T-helper 1 cell treated with Interleukin-12 subunit alpha and Interleukin-12 subunit beta and Interleukin-4 antibody, amounts not matched to agents 30 μg/mL and 1 μg/mL, for 36 hours (primary cell): ENCODE measurements at regions not wholly inside any gene's neighbourhood (a gene's known extent, or its start where the extent isn't known, plus 50 kb on each side); places are given as distances from the start of the nearest gene placed in this dataset.

Experiments
- H3K27ac Mint-ChIP-seq: one replicate; pipeline ENCODE4 v1.8.0; 2021; ENCODE audit warnings: mild to moderate bottlenecking, mixed read lengths
- H3K27me3 Mint-ChIP-seq: one replicate; pipeline ENCODE4 v1.8.0; 2021; ENCODE audit warnings: low read depth, mixed read lengths
- H3K36me3 Mint-ChIP-seq: one replicate; pipeline ENCODE4 v1.8.0; 2021; ENCODE audit warnings: low read depth, mixed read lengths
- H3K4me1 Mint-ChIP-seq: one replicate; pipeline ENCODE4 v1.8.0; 2021; ENCODE audit warnings: low read depth, mixed read lengths
- H3K4me3 Mint-ChIP-seq: one replicate; pipeline ENCODE4 v1.8.0; 2021; ENCODE audit warnings: mild to moderate bottlenecking, moderate library complexity, mixed read lengths
- H3K9me3 Mint-ChIP-seq: one replicate; pipeline ENCODE4 v1.8.0; 2021; ENCODE audit warnings: mixed read lengths

DNA sequence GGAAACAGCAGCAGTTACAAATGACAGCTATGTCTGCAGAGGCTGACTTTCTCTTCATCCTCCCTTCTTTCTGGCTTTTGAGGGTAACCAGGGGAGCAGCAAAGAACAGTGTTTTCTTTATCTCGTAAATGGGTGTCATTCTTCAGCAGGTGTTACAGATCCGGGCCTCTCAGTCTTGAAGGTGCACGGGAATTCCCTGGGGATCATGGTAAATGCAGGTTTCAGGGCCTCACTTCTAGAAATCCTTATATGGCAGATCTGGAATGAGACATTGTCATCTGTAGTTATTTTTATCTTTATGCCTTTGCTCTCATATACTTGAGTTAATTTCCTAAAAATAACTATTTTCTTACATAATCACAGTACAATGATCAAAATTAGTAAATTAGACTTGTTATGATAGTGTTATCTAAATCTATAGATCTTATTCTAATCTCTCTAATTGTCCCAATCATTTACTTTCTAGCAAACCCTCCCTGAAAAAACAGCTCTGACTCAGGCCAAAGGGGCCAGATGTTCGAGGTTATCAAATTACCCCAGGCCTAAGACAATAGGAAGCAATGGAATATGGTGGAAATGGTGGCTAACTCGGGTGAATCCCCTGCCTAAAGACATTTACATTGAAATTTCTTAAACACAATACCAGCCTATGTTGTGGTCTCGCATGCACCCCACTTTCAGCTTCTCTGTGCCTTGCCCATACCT, 145.0 kb downstream of the CAND1 start:
- Mint-ChIP-seq H3K36me3 (no peaks in the 10 kb centered on the region), H3K4me3 (no peak overlapping the region), H3K4me1 (no peaks in the 10 kb centered on the region), H3K9me3 (no peaks in the 10 kb centered on the region), H3K27me3 (no peaks in the 10 kb centered on the region), H3K27ac (no peak overlapping the region)

- no peak overlapping the region for H3K4me3 Mint-ChIP-seq
- H3K4me1 Mint-ChIP-seq, result no peaks in the 10 kb centered on the region
- no peaks in the 10 kb centered on the region for H3K9me3 Mint-ChIP-seq
- no peaks in the 10 kb centered on the region for H3K36me3 Mint-ChIP-seq
- no peaks in the 10 kb centered on the region for H3K27me3 Mint-ChIP-seq
- no peak overlapping the region for H3K27ac Mint-ChIP-seq
Measured at GRCh38 chr12:67415473-67415872, 146.3 kb downstream of the CAND1 start.

GRCh38 chr12:67419810-67420209, 150.7 kb downstream of the CAND1 start:
- H3K27me3 Mint-ChIP-seq, result peaks cover 11% of the 10 kb centered on the region

GRCh38 chr12:67420506-67420905, 151.3 kb downstream of the CAND1 start:
- Mint-ChIP-seq H3K27me3 (peaks cover 11% of the 10 kb centered on the region), H3K4me1 (no peaks in the 10 kb centered on the region), H3K9me3 (no peaks in the 10 kb centered on the region), H3K36me3 (no peaks in the 10 kb centered on the region), H3K4me3 (no peak overlapping the region), H3K27ac (no peak overlapping the region)

More at GRCh38 chr12:67419810-67420209, 150.7 kb downstream of the CAND1 start:
- Mint-ChIP-seq H3K36me3 (no peaks in the 10 kb centered on the region), H3K4me3 (no peak overlapping the region), H3K27ac (no peak overlapping the region), H3K9me3 (no peaks in the 10 kb centered on the region), H3K4me1 (no peaks in the 10 kb centered on the region)

GRCh38 chr12:67422081-67422480, 152.9 kb downstream of the CAND1 start:
- Mint-ChIP-seq H3K9me3 (no peaks in the 10 kb centered on the region), H3K36me3 (no peaks in the 10 kb centered on the region)

GRCh38 chr12:67424784-67425183, 155.6 kb downstream of the CAND1 start:
- no peaks in the 10 kb centered on the region for H3K9me3 Mint-ChIP-seq
- peaks cover 14% of the 10 kb centered on the region for H3K27me3 Mint-ChIP-seq
- no peaks in the 10 kb centered on the region for H3K4me1 Mint-ChIP-seq
- no peak overlapping the region for H3K4me3 Mint-ChIP-seq
- H3K36me3 Mint-ChIP-seq, result no peaks in the 10 kb centered on the region
- H3K27ac Mint-ChIP-seq, result no peak overlapping the region

More at GRCh38 chr12:67422081-67422480, 152.9 kb downstream of the CAND1 start:
- H3K27ac Mint-ChIP-seq, result no peak overlapping the region
- no peak overlapping the region for H3K4me3 Mint-ChIP-seq
- H3K4me1 Mint-ChIP-seq, result no peaks in the 10 kb centered on the region
- H3K27me3 Mint-ChIP-seq, result peaks cover 11% of the 10 kb centered on the region

- Mint-ChIP-seq H3K36me3 (no peaks in the 10 kb centered on the region), H3K27ac (no peak overlapping the region), H3K4me3 (no peak overlapping the region), H3K4me1 (no peaks in the 10 kb centered on the region), H3K9me3 (no peaks in the 10 kb centered on the region), H3K27me3 (peaks cover 14% of the 10 kb centered on the region)
Measured at GRCh38 chr12:67425394-67425793, 156.2 kb downstream of the CAND1 start.

DNA sequence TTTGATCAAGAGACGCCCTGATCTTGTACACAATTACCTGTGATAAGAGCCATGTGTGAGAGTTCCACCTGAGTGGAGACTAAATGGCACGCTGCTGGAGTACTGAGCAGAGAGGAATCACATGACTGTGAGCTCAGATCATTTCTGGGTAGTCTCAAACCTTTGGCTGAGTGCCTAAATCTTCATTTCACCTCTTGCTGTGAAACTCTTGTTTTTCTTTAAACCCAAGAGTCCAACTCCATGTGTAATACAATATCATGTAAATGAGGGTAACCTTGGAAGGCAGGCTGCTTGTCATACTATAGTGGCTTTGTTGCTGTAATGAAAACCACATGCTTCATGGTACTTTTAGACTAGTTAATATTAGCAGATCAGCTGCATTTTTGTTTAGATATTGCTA, 156.9 kb downstream of the CAND1 start:
- Mint-ChIP-seq H3K27ac (no peak overlapping the region), H3K4me3 (no peak overlapping the region), H3K27me3 (peaks cover 14% of the 10 kb centered on the region), H3K9me3 (no peaks in the 10 kb centered on the region), H3K4me1 (no peaks in the 10 kb centered on the region), H3K36me3 (no peaks in the 10 kb centered on the region)

- H3K4me1 Mint-ChIP-seq, result no peaks in the 10 kb centered on the region
- peaks cover 14% of the 10 kb centered on the region for H3K27me3 Mint-ChIP-seq
- H3K9me3 Mint-ChIP-seq, result no peaks in the 10 kb centered on the region
- no peaks in the 10 kb centered on the region for H3K36me3 Mint-ChIP-seq
- no peak overlapping the region for H3K27ac Mint-ChIP-seq
- no peak overlapping the region for H3K4me3 Mint-ChIP-seq
Measured at GRCh38 chr12:67427336-67427735, 158.2 kb downstream of the CAND1 start.

DNA sequence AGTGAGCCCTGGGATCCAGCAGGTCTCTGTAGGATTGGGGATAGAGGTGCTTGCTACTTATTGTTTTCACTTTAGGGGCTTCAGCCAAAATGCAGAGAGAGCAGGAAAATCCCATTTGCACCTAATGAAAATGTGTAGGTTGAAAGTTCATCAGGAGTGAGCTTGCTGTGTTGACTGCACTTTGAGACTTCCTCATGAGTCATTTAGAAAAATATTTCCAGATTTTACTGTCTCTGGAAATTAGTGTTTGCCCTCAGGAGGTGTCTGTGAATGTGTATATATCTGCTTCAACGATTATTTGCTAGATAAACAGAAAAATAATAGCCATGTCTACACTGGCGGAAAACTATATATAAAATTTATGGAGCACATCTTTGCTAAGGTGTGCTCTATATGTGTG, 159.3 kb downstream of the CAND1 start:
- Mint-ChIP-seq H3K9me3 (no peaks in the 10 kb centered on the region), H3K27ac (no peak overlapping the region), H3K4me3 (no peak overlapping the region), H3K4me1 (no peaks in the 10 kb centered on the region), H3K27me3 (peaks cover 10% of the 10 kb centered on the region), H3K36me3 (no peaks in the 10 kb centered on the region)

GRCh38 chr12:67430708-67431335, 161.7 kb downstream of the CAND1 start:
- Mint-ChIP-seq H3K27me3 (peaks cover 4% of the 10 kb centered on the region), H3K9me3 (no peaks in the 10 kb centered on the region), H3K4me3 (no peak overlapping the region)

GRCh38 chr12:67431411-67432020, 162.4 kb downstream of the CAND1 start:
- Mint-ChIP-seq H3K36me3 (no peaks in the 10 kb centered on the region), H3K27me3 (peaks cover 4% of the 10 kb centered on the region), H3K9me3 (no peaks in the 10 kb centered on the region), H3K4me3 (no peak overlapping the region), H3K4me1 (no peaks in the 10 kb centered on the region), H3K27ac (no peak overlapping the region)

More at GRCh38 chr12:67430708-67431335, 161.7 kb downstream of the CAND1 start:
- Mint-ChIP-seq H3K4me1 (no peaks in the 10 kb centered on the region), H3K27ac (no peak overlapping the region), H3K36me3 (no peaks in the 10 kb centered on the region)

DNA sequence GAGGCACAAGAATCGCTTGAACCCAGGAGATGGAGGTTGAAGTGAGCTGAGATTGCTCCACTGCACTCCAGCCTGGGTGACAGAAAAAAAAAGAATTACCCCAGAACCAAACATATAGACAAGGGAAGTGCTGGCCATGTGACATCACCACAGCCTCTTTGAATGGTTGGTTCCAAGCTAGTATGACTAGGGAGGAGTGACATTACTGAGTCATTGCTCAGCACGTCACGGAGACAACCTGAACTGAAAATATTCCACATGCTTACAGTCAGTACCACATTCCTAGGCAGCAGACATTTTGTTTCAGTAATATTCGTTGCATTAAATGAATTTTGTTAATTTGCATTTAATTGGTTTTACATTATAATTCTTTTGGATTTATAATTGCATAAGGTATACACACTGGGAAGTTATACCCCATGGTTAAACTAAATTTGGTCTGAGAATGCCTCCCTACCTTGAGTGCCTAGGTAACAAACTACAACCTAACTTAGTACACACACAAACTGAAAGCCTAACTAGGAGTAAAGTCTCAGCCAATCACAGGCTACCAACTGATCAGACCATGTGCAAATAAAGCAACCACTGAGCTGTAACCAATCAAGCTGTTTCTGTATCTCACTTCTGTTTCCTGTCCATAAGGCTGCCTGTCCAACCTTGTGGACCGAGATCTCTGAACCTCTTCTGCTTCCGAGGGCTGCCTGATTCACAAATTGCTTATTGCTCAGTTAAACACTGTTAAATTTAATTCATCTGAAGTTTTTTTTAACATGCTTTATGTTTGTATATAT, 164.4 kb downstream of the CAND1 start:
- H3K27ac Mint-ChIP-seq, result no peak overlapping the region
- H3K9me3 Mint-ChIP-seq, result no peaks in the 10 kb centered on the region
- no peaks in the 10 kb centered on the region for H3K4me1 Mint-ChIP-seq

GRCh38 chr12:67434671-67435370, 165.7 kb downstream of the CAND1 start:
- Mint-ChIP-seq H3K4me3 (no peak overlapping the region), H3K27me3 (peaks cover 8% of the 10 kb centered on the region), H3K9me3 (no peaks in the 10 kb centered on the region), H3K4me1 (no peaks in the 10 kb centered on the region), H3K36me3 (no peaks in the 10 kb centered on the region), H3K27ac (no peak overlapping the region)

More for the DNA sequence above, 164.4 kb downstream of the CAND1 start:
- Mint-ChIP-seq H3K4me3 (no peak overlapping the region), H3K27me3 (peaks cover 5% of the 10 kb centered on the region), H3K36me3 (no peaks in the 10 kb centered on the region)
